Lower leg skin (tissue), 4 donors: ENCODE measurements at regions not wholly inside any gene's neighbourhood (a gene's known extent, or its start where the extent isn't known, plus 50 kb on each side); places are given as distances from the start of the nearest gene placed in this dataset.

Experiments used
- DNase-seq, 2 donors: peaks; one replicate each; pipeline ENCODE4 v3.0.0-alpha.2; 2019; ENCODE audit warnings: low spot score in 2 of 2
- H3K4me3 ChIP-seq: fragments of 200-600 bp; sonication (generic); 2 replicates; pipeline ENCODE4 v1.5.1; 2017; ENCODE audit warnings: mild to moderate bottlenecking, low read depth; ENCODE audit not compliant: poor library complexity, severe bottlenecking
- CTCF ChIP-seq, 3 donors: fragments of 450-650 bp; IDR thresholded peaks; one replicate each; pipeline ENCODE4 v1.5.1; 2016; ENCODE audit warnings: antibody characterized with exemption in 3 of 3, mild to moderate bottlenecking in 3 of 3, moderate library complexity in 2 of 3
- POLR2A ChIP-seq, 2 donors: fragments of 450-650 bp; IDR thresholded peaks; one replicate each; pipeline ENCODE4 v1.6.1; 2016 to 2017; ENCODE audit warnings: antibody characterized with exemption in 2 of 2, mild to moderate bottlenecking in 1 of 2, moderate library complexity in 1 of 2
- WGBS, 2 donors: methylation state at CpG; one replicate each; pipeline ENCODE4 v1.1.5; 2018; 5-methylcytosine and 5-hydroxymethylcytosine counted together
- intact Hi-C: fragments of 100-400 bp; cut with DNase I; formaldehyde crosslinking; loops from one replicate; pipeline ENCODE4 v1.15.0; 2023; ENCODE audit warnings: low total_unique reads

DNA sequence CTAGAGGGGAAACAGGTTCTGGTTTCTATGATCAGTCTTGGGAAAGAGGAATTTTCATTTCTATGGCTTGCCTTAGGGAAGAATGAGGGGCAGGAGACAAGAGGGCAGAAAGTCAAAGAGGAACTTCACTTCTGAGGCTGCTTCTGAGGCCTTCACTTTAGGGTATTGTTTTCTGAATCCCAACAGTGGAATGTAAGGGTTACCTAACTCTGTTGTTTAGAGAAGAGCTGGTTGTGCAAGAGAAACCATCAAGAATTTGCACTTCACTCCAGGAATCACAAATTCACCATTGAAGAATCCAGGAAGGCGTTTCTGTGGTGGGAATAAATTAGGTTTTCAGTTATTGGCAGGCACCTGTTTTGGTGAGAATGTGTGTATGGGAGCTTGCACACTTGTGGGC is 126.7 kb upstream of the AMOT start:
- no peak for DNase-seq
- 62 to 80% methylated on average over 1 of the region's 1 CpG for WGBS, 2 donors
- H3K4me3 ChIP-seq, result no peak overlapping the region
- intact Hi-C loops, result no loop called here
- TF ChIP-seq POLR2A (IDR thresholded peaks at IDR 0.05), result no peak
- no peak for TF ChIP-seq CTCF (IDR thresholded peaks at IDR 0.05)

DNA sequence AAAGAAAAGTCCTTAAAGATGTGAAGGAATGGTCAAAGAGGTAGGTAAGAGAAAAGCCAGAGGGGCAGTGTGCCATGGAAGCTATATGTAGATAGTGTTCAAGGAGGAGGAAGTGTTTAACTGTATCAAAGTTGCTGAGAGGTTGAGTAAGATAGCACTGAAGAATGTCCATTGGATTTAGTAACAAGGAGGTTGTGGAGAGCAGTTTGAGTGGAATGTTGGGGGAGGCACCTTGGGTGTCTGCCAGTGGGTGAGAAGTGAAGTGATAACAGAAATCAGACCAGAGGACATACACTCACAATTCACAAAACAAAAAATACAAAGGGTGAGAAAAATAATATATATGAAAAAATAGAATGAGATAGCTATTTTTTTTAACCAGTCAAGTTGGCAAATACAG is 121.3 kb upstream of the AMOT start:
- TF ChIP-seq POLR2A (IDR thresholded peaks at IDR 0.05) (no peak), CTCF (IDR thresholded peaks at IDR 0.05) (no peak)
- DNase-seq, result no peak
- intact Hi-C loops, result no loop called here
- no peak overlapping the region for H3K4me3 ChIP-seq

GRCh38 chrX:112947981-112948615 is 107.5 kb upstream of the AMOT start:
- WGBS, 2 donors, result 59 to 64% methylated on average over 2 of the region's 2 CpGs
- intact Hi-C loops, result no loop called here
- DNase-seq, result no peak
- TF ChIP-seq POLR2A (IDR thresholded peaks at IDR 0.05), result no peak
- no peak for TF ChIP-seq CTCF (IDR thresholded peaks at IDR 0.05)
- H3K4me3 ChIP-seq, result no peak overlapping the region

DNA sequence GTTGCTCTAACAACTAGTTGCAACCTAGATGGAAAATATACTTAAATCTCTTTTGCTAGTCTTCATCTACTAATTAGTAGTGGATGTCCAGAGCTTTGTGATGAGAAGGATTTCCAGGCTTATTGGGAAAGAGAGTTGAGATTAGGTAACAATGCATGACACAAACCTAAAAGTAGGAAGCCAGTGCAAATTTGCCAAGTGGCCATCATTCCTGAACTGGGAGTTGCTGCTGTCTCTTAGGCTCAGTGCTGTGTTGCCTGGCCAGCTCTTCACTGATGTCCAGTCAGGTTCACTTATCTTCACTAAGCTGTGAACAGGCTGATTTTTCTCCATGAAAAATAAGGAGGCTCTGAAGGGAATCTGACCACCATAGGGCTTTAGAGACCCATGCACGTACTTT is 105.6 kb upstream of the AMOT start:
- H3K4me3 ChIP-seq, result no peak overlapping the region
- no peak for DNase-seq
- intact Hi-C loops, result no loop called here
- 73 to 75% methylated on average over 1 of the region's 1 CpG for WGBS, 2 donors
- no peak for TF ChIP-seq POLR2A (IDR thresholded peaks at IDR 0.05)

DNA sequence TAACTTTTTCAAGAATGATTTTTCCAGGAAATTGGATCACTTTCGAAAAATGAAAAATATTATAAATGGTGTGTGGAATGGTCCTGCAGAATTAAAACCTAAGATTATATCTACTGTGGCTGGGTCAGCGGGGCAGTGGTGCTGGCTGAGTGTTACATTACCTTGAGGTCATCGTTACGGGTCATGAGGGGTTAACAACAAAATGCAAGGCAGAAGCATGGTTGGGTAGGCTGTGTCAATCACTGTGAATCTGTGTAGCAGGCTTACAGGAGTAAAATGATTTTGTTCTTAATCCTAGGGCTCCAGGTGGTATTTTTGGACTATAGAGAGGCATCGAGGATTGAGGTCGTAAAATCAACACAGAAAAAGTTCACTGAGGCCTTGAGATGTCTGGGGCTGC is 105.2 kb upstream of the AMOT start:
- 68 to 76% methylated on average over 6 of the region's 6 CpGs for WGBS, 2 donors
- no peak for TF ChIP-seq CTCF (IDR thresholded peaks at IDR 0.05)
- TF ChIP-seq POLR2A (IDR thresholded peaks at IDR 0.05), result no peak
- DNase-seq, result no peak
- H3K4me3 ChIP-seq, result no peak overlapping the region
- intact Hi-C loops, result no loop called here

DNA sequence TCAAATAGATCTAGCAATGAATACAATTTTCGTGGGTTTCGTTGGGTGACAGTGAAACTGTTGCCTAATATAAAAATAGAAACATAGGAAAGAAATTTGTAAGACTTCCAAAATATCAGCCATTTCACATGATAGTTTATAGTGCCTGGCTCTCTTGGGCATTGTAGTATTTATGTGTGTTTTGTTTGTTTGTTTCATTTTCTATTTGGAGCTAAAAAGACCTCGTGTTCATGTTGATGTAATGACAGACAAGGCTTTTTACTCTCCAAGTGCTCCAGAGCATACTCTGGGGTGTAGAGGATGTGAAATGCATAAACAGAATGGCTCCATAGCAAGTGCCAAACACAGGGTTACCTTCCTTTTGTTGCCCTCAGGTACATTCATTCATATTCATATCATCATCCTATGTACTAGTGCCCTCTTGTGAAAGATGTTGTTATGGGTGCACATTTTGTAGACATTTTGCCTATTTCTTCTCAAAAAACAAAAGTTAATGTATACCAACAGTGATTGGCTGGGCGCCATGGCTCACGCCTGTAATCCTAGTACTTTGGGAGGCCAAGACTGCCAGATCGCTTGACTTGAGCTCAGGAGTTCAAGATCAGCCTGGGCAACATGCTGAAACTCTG is 100.7 kb upstream of the AMOT start:
- no peak overlapping the region for H3K4me3 ChIP-seq
- TF ChIP-seq POLR2A (IDR thresholded peaks at IDR 0.05) (no peak), CTCF (IDR thresholded peaks at IDR 0.05) (no peak)
- no peak for DNase-seq
- WGBS, 2 donors, result 35 to 45% methylated on average over 6 of the region's 6 CpGs
- intact Hi-C loops, result no loop called here
